ENCODE measurements at regions not wholly inside any gene's neighbourhood (a gene's known extent, or its start where the extent isn't known, plus 50 kb on each side); places are given as distances from the start of the nearest gene placed in this dataset.
"Not testable (repeated sequence)": the region's sequence is repeated elsewhere in the genome, so short reads cannot be mapped to it uniquely, and the experiment has no call there.

GRCh38 chr3:153752405-153753027, 368.7 kb upstream of the ARHGEF26 start:
- no peak for DNase-seq

GRCh38 chr3:153753035-153753434, 368.2 kb upstream of the ARHGEF26 start:
- no peak for DNase-seq

- no peak for DNase-seq
Observed at GRCh38 chr3:153756816-153757215, 364.4 kb upstream of the ARHGEF26 start.

- no peak for DNase-seq
Observed at GRCh38 chr3:153757839-153758238, 363.4 kb upstream of the ARHGEF26 start.

- DNase-seq, result no peak
Observed at GRCh38 chr3:153760948-153761347, 360.2 kb upstream of the ARHGEF26 start.

- DNase-seq, result no peak
Observed at GRCh38 chr3:153762411-153763235, 358.6 kb upstream of the ARHGEF26 start.

GRCh38 chr3:153767601-153768560, 353.3 kb upstream of the ARHGEF26 start:
- no peak for DNase-seq

GRCh38 chr3:153768561-153769469, 352.4 kb upstream of the ARHGEF26 start:
- DNase-seq, result peak; percentile 17

- no peak for DNase-seq
Observed at GRCh38 chr3:153783106-153783505, 338.1 kb upstream of the ARHGEF26 start.

- no peak for DNase-seq
Observed at GRCh38 chr3:153783741-153784480, 337.3 kb upstream of the ARHGEF26 start.

GRCh38 chr3:153785901-153786300, 335.3 kb upstream of the ARHGEF26 start:
- DNase-seq, result no peak

- no peak for DNase-seq
Observed at GRCh38 chr3:153789380-153789779, 331.8 kb upstream of the ARHGEF26 start.

GRCh38 chr3:153797056-153797455, 324.1 kb upstream of the ARHGEF26 start:
- DNase-seq, result not testable (repeated sequence)

GRCh38 chr3:153809097-153809496, 312.1 kb upstream of the ARHGEF26 start:
- no peak for DNase-seq

GRCh38 chr3:153818338-153818737, 302.9 kb upstream of the ARHGEF26 start:
- no peak for DNase-seq

GRCh38 chr3:153820035-153820434, 301.2 kb upstream of the ARHGEF26 start:
- DNase-seq, result no peak

- not testable (repeated sequence) for DNase-seq
Observed at GRCh38 chr3:153828346-153828745, 292.8 kb upstream of the ARHGEF26 start.

GRCh38 chr3:153829606-153830170, 291.5 kb upstream of the ARHGEF26 start:
- no peak for DNase-seq

GRCh38 chr3:153830552-153830951, 290.6 kb upstream of the ARHGEF26 start:
- DNase-seq, result no peak

GRCh38 chr3:153835540-153835939, 285.6 kb upstream of the ARHGEF26 start:
- no peak for DNase-seq
